Stimulated activated effector memory CD8-positive, alpha-beta T cell treated with anti-CD3 and anti-CD28 coated beads, Interleukin-12 subunit alpha, Interleukin-12 subunit beta, amount 100 ng/mL, for 72 hours (primary cell): ENCODE measurements at regions not wholly inside any gene's neighbourhood (a gene's known extent, or its start where the extent isn't known, plus 50 kb on each side); places are given as distances from the start of the nearest gene placed in this dataset.

Experiments
- ATAC-seq: fragments of 150-1000 bp; cut with Tn5 transposase; 2 replicates; pipeline ENCODE4 v1.10.0; 2021
- DNase-seq, 2 donors: peaks; one replicate each; pipeline ENCODE4 v3.0.0; 2021 to 2022; ENCODE audit warnings: low spot score in 2 of 2
- H3K27ac Mint-ChIP-seq: one replicate; pipeline ENCODE4 v1.8.0; 2022; ENCODE audit warnings: mild to moderate bottlenecking, mixed read lengths
- H3K36me3 Mint-ChIP-seq: one replicate; pipeline ENCODE4 v1.8.0; 2022; ENCODE audit warnings: mild to moderate bottlenecking, mixed read lengths
- H3K4me1 Mint-ChIP-seq: one replicate; pipeline ENCODE4 v1.8.0; 2022; ENCODE audit warnings: mixed read lengths
- H3K4me3 Mint-ChIP-seq: one replicate; pipeline ENCODE4 v1.8.0; 2022; ENCODE audit warnings: mild to moderate bottlenecking, mixed read lengths
- H3K9me3 Mint-ChIP-seq: one replicate; pipeline ENCODE4 v1.8.0; 2022; ENCODE audit warnings: mixed read lengths

- no peaks in the 10 kb centered on the region for H3K36me3 Mint-ChIP-seq
Measured at GRCh38 chr5:39822020-39822419, 397.2 kb upstream of the DAB2 start.

GRCh38 chr5:39816866-39817265 is 392.1 kb upstream of the DAB2 start:
- no peaks in the 10 kb centered on the region for H3K36me3 Mint-ChIP-seq
- ATAC-seq (no peak), DNase-seq (no peak)
- H3K27ac Mint-ChIP-seq = no peak overlapping the region
- H3K4me1 Mint-ChIP-seq = no peaks in the 10 kb centered on the region
- H3K9me3 Mint-ChIP-seq = no peaks in the 10 kb centered on the region
- no peak overlapping the region for H3K4me3 Mint-ChIP-seq

More at GRCh38 chr5:39822020-39822419, 397.2 kb upstream of the DAB2 start:
- Mint-ChIP-seq H3K4me3 (no peak overlapping the region), H3K27ac (no peak overlapping the region), H3K9me3 (no peaks in the 10 kb centered on the region), H3K4me1 (no peaks in the 10 kb centered on the region)
- DNase-seq = no peak
- ATAC-seq = no peak

GRCh38 chr5:39816156-39816845 is 391.5 kb upstream of the DAB2 start:
- no peak for DNase-seq
- H3K4me3 Mint-ChIP-seq = no peak overlapping the region
- no peaks in the 10 kb centered on the region for H3K4me1 Mint-ChIP-seq
- ATAC-seq = no peak
- H3K36me3 Mint-ChIP-seq = no peaks in the 10 kb centered on the region
- no peaks in the 10 kb centered on the region for H3K9me3 Mint-ChIP-seq
- no peak overlapping the region for H3K27ac Mint-ChIP-seq

GRCh38 chr5:39815711-39816110 is 390.9 kb upstream of the DAB2 start:
- H3K9me3 Mint-ChIP-seq = no peaks in the 10 kb centered on the region
- no peak overlapping the region for H3K27ac Mint-ChIP-seq
- no peaks in the 10 kb centered on the region for H3K36me3 Mint-ChIP-seq
- H3K4me3 Mint-ChIP-seq = no peak overlapping the region
- no peak for ATAC-seq
- no peak for DNase-seq
- no peaks in the 10 kb centered on the region for H3K4me1 Mint-ChIP-seq

- DNase-seq = no peak
- Mint-ChIP-seq H3K4me1 (no peaks in the 10 kb centered on the region), H3K9me3 (no peaks in the 10 kb centered on the region), H3K36me3 (no peaks in the 10 kb centered on the region), H3K27ac (no peak overlapping the region), H3K4me3 (no peak overlapping the region)
- ATAC-seq = no peak
Measured at GRCh38 chr5:39811381-39811780, 386.6 kb upstream of the DAB2 start.

- Mint-ChIP-seq H3K27ac (no peak overlapping the region), H3K9me3 (no peaks in the 10 kb centered on the region), H3K4me3 (no peak overlapping the region), H3K36me3 (no peaks in the 10 kb centered on the region), H3K4me1 (no peaks in the 10 kb centered on the region)
- no peak for ATAC-seq
- no peak for DNase-seq
Measured at GRCh38 chr5:39808656-39809055, 383.9 kb upstream of the DAB2 start.

- Mint-ChIP-seq H3K4me3 (no peak overlapping the region), H3K4me1 (no peaks in the 10 kb centered on the region), H3K36me3 (no peaks in the 10 kb centered on the region), H3K9me3 (no peaks in the 10 kb centered on the region), H3K27ac (no peak overlapping the region)
- no peak for ATAC-seq
- no peak for DNase-seq
Measured at GRCh38 chr5:39801306-39801705, 376.5 kb upstream of the DAB2 start.

GRCh38 chr5:39800042-39800601 is 375.3 kb upstream of the DAB2 start:
- H3K4me3 Mint-ChIP-seq = no peak overlapping the region
- no peak for DNase-seq
- H3K9me3 Mint-ChIP-seq = no peaks in the 10 kb centered on the region

GRCh38 chr5:39799242-39799641 is 374.5 kb upstream of the DAB2 start:
- ATAC-seq (no peak), DNase-seq (no peak)
- H3K27ac Mint-ChIP-seq = no peak overlapping the region
- H3K9me3 Mint-ChIP-seq = no peaks in the 10 kb centered on the region
- no peaks in the 10 kb centered on the region for H3K36me3 Mint-ChIP-seq
- H3K4me3 Mint-ChIP-seq = no peak overlapping the region
- H3K4me1 Mint-ChIP-seq = no peaks in the 10 kb centered on the region

More at GRCh38 chr5:39800042-39800601, 375.3 kb upstream of the DAB2 start:
- Mint-ChIP-seq H3K27ac (no peak overlapping the region), H3K4me1 (no peaks in the 10 kb centered on the region), H3K36me3 (no peaks in the 10 kb centered on the region)
- ATAC-seq = no peak

GRCh38 chr5:39794513-39795210 is 369.9 kb upstream of the DAB2 start:
- H3K36me3 Mint-ChIP-seq = no peaks in the 10 kb centered on the region
- no peaks in the 10 kb centered on the region for H3K9me3 Mint-ChIP-seq
- ATAC-seq = no peak
- no peaks in the 10 kb centered on the region for H3K4me1 Mint-ChIP-seq
- H3K4me3 Mint-ChIP-seq = no peak overlapping the region
- DNase-seq = no peak
- H3K27ac Mint-ChIP-seq = no peak overlapping the region

GRCh38 chr5:39785410-39785809 is 360.6 kb upstream of the DAB2 start:
- H3K9me3 Mint-ChIP-seq = no peaks in the 10 kb centered on the region

GRCh38 chr5:39783756-39784421 is 359.1 kb upstream of the DAB2 start:
- H3K9me3 Mint-ChIP-seq = no peaks in the 10 kb centered on the region
- no peak for DNase-seq
- no peak overlapping the region for H3K4me3 Mint-ChIP-seq
- no peaks in the 10 kb centered on the region for H3K36me3 Mint-ChIP-seq
- peak; percentile 56 for ATAC-seq
- no peaks in the 10 kb centered on the region for H3K4me1 Mint-ChIP-seq
- H3K27ac Mint-ChIP-seq = no peak overlapping the region

More at GRCh38 chr5:39785410-39785809, 360.6 kb upstream of the DAB2 start:
- no peaks in the 10 kb centered on the region for H3K4me1 Mint-ChIP-seq
- no peaks in the 10 kb centered on the region for H3K36me3 Mint-ChIP-seq
- no peak for ATAC-seq
- no peak overlapping the region for H3K4me3 Mint-ChIP-seq
- H3K27ac Mint-ChIP-seq = no peak overlapping the region
- DNase-seq = no peak

GRCh38 chr5:39780347-39780746 is 355.6 kb upstream of the DAB2 start:
- ATAC-seq = no peak
- no peaks in the 10 kb centered on the region for H3K9me3 Mint-ChIP-seq
- H3K27ac Mint-ChIP-seq = no peak overlapping the region
- no peak for DNase-seq
- no peaks in the 10 kb centered on the region for H3K4me1 Mint-ChIP-seq
- H3K4me3 Mint-ChIP-seq = no peak overlapping the region
- no peaks in the 10 kb centered on the region for H3K36me3 Mint-ChIP-seq

GRCh38 chr5:39779831-39780230 is 355.1 kb upstream of the DAB2 start:
- Mint-ChIP-seq H3K9me3 (no peaks in the 10 kb centered on the region), H3K27ac (no peak overlapping the region), H3K4me3 (no peak overlapping the region), H3K36me3 (no peaks in the 10 kb centered on the region), H3K4me1 (no peaks in the 10 kb centered on the region)
- ATAC-seq = no peak
- DNase-seq = no peak

- ATAC-seq = no peak
- H3K27ac Mint-ChIP-seq = no peak overlapping the region
- H3K9me3 Mint-ChIP-seq = no peaks in the 10 kb centered on the region
- H3K4me3 Mint-ChIP-seq = no peak overlapping the region
- no peaks in the 10 kb centered on the region for H3K4me1 Mint-ChIP-seq
- no peaks in the 10 kb centered on the region for H3K36me3 Mint-ChIP-seq
- DNase-seq = no peak
Measured at GRCh38 chr5:39775797-39776365, 351.1 kb upstream of the DAB2 start.
